ENCODE measurements at regions not wholly inside any gene's neighbourhood (a gene's known extent, or its start where the extent isn't known, plus 50 kb on each side); places are given as distances from the start of the nearest gene placed in this dataset.
"Not testable (repeated sequence)": the region's sequence is repeated elsewhere in the genome, so short reads cannot be mapped to it uniquely, and the experiment has no call there.

DNA sequence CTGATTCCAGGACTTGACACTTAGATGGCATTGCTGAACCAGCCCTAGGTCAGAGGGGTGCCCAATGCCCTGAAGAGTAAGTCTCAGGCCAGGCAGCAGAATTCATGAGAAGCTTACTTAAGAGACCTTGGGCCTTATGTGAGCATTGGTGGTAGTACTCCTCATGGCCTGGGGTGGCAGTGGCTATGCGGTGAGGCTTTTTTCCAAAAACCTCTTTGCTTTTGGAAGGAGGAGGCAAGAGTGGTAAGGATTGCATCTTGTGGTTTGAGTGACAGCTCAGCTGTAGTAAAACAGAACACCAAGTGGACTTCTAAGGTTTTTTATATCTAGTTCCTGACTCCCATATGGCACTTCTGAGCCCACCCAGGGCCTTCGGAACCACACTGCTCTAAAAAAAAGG is 459.0 kb upstream of the STEAP1 start:
- no peaks in the 10 kb centered on the region for H3K36me3 ChIP-seq
- TF ChIP-seq POLR2A (IDR thresholded peaks at IDR 0.05) (no peak), CTCF (IDR thresholded peaks at IDR 0.05) (no peak), POLR2AphosphoS5 (IDR thresholded peaks at IDR 0.05) (no peak)
- peaks cover 8 to 10% of the 10 kb centered on the region in 2 donors for H3K9me3 ChIP-seq
- no peaks in the 10 kb centered on the region for H3K4me1 ChIP-seq
- intact Hi-C loops (cut with DNase I; ENCODE audit: low total_unique reads) = no loop called here
- no peak overlapping the region for H3K4me3 ChIP-seq
- no peak for DNase-seq (ENCODE audit: low spot score in 2 of 2)
- no peak overlapping the region for H3K27ac ChIP-seq
- H3K27me3 ChIP-seq = no peaks in the 10 kb centered on the region

DNA sequence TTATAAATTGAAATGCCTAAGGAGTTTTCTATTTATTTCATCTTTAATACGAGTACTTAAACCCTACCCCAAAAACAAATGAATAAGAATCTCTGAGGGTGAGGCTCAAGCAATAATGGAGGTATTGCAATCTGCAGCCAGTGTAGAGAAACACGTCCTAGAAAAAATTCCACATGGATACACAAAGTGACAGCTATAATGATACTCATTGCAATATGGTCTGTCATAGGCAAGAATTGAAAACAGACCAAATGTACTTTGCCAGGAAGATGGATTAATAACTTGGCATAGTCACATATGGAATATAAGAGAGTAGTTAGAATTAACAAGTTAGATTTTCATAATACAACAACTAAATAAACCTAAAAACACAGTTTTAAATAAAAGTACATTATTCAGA is 440.1 kb upstream of the STEAP1 start:
- intact Hi-C loops (cut with DNase I; ENCODE audit: low total_unique reads) = no loop called here
- no peaks in the 10 kb centered on the region for H3K9me3 ChIP-seq
- no peaks in the 10 kb centered on the region for H3K4me1 ChIP-seq
- no peak for DNase-seq (ENCODE audit: low spot score in 2 of 2)
- no peaks in the 10 kb centered on the region for H3K27me3 ChIP-seq
- H3K27ac ChIP-seq = no peak overlapping the region
- TF ChIP-seq POLR2AphosphoS5 (IDR thresholded peaks at IDR 0.05) (no peak), POLR2A (IDR thresholded peaks at IDR 0.05) (no peak), CTCF (IDR thresholded peaks at IDR 0.05) (no peak)
- no peak overlapping the region for H3K4me3 ChIP-seq
- no peaks in the 10 kb centered on the region for H3K36me3 ChIP-seq

DNA sequence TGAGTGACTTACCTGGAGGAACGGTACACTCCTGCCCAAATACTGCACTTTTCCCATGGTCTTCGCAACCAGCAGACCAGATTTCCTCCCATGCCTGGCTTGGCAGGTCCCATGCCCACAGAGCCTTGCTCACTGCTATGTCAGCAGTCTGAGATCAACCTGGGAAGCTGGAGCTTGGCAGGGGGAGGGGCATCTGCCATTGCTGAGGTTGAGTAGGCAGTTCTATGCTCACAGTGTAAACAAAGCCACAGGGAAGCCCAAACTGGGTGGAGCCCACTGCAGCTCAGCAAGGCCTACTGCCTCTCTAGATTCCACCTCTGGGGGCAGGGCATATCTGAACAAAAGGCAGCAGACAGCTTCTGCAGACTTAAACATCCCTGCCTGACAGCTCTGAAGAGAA is 435.3 kb upstream of the STEAP1 start:
- not testable (repeated sequence) for H3K36me3 ChIP-seq, H3K27ac ChIP-seq
- DNase-seq (ENCODE audit: low spot score in 2 of 2) = peak in 1 of 2 donors; percentile 57

DNA sequence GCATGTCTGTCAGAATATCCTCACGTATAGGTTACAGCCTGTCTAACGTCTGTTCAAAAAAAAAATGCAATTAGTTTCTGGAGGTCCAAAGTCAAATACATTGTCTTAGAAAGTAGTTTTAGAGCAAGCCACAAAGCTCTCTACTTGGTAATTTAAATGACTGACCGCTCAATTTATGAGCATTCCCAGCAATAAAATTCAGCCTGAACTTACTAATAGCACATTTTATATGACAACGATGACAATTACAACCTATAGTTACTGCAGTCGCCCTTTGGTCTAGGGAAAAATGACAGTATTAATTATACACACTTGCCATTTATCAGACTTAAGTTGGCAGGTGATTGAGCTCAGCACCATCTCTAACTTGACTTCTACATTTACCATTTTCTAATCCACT is 425.8 kb upstream of the STEAP1 start:
- Histone ChIP-seq H3K27me3 (no peaks in the 10 kb centered on the region), H3K4me1 (no peaks in the 10 kb centered on the region), H3K4me3 (no peak overlapping the region), H3K9me3 (no peaks in the 10 kb centered on the region), H3K36me3 (no peaks in the 10 kb centered on the region), H3K27ac (no peak overlapping the region)
- DNase-seq (ENCODE audit: low spot score in 2 of 2) = no peak
- intact Hi-C loops (cut with DNase I; ENCODE audit: low total_unique reads) = no loop called here
- TF ChIP-seq POLR2A (IDR thresholded peaks at IDR 0.05) (no peak), POLR2AphosphoS5 (IDR thresholded peaks at IDR 0.05) (no peak), CTCF (IDR thresholded peaks at IDR 0.05) (no peak)

More for the DNA sequence above, 435.3 kb upstream of the STEAP1 start:
- H3K27me3 ChIP-seq; H3K9me3 ChIP-seq; H3K4me3 ChIP-seq; intact Hi-C loops (cut with DNase I; ENCODE audit: low total_unique reads); H3K4me1 ChIP-seq: not testable (repeated sequence)

GRCh38 chr7:89731751-89732445 is 422.4 kb upstream of the STEAP1 start:
- TF ChIP-seq POLR2AphosphoS5 (IDR thresholded peaks at IDR 0.05) = no peak
- TF ChIP-seq POLR2A (IDR thresholded peaks at IDR 0.05) = no peak
- TF ChIP-seq CTCF (IDR thresholded peaks at IDR 0.05) = no peak
- H3K4me1 ChIP-seq = no peaks in the 10 kb centered on the region
- no peaks in the 10 kb centered on the region for H3K27me3 ChIP-seq
- H3K36me3 ChIP-seq = no peaks in the 10 kb centered on the region
- H3K4me3 ChIP-seq = no peak overlapping the region
- no peaks in the 10 kb centered on the region for H3K9me3 ChIP-seq
- no peak for DNase-seq (ENCODE audit: low spot score in 2 of 2)
- no peak overlapping the region for H3K27ac ChIP-seq
- intact Hi-C loops (cut with DNase I; ENCODE audit: low total_unique reads) = no loop called here

DNA sequence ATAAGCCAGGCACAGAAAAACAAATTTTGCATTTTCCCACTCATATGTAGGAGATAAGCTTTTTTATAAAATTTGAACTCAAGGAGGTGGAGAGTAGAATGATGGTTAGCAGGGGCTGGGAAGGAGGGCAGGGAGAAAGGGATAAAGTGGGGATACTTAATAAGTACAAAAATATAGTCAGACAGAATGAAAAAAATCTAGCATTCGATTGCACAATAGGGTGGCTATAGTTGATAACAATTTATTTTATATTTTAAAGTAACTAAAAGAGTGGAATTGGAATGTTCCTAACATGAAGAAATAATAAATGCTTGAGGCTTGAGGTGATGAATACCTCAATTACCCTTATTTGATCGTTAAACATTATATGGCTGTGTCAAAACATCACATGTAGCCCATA is 415.7 kb upstream of the STEAP1 start:
- no peak overlapping the region for H3K27ac ChIP-seq
- H3K4me1 ChIP-seq = no peaks in the 10 kb centered on the region
- H3K9me3 ChIP-seq = no peaks in the 10 kb centered on the region
- H3K4me3 ChIP-seq = no peak overlapping the region
- TF ChIP-seq POLR2A (IDR thresholded peaks at IDR 0.05) = no peak
- no peak for TF ChIP-seq POLR2AphosphoS5 (IDR thresholded peaks at IDR 0.05)
- TF ChIP-seq CTCF (IDR thresholded peaks at IDR 0.05) = no peak
- no peaks in the 10 kb centered on the region for H3K27me3 ChIP-seq
- H3K36me3 ChIP-seq = no peaks in the 10 kb centered on the region
- intact Hi-C loops (cut with DNase I; ENCODE audit: low total_unique reads) = no loop called here
- no peak for DNase-seq (ENCODE audit: low spot score in 2 of 2)

Data from breast epithelium (tissue), 4 donors.